Endothelial cell of umbilical vein (primary cell): ENCODE measurements at regions not wholly inside any gene's neighbourhood (a gene's known extent, or its start where the extent isn't known, plus 50 kb on each side); places are given as distances from the start of the nearest gene placed in this dataset.

Experiments used
- BruUV-seq: library from RNA; stranded (reverse); fragments of 400-500 nt; replicated peaks from 2 replicates; lab custom pipeline; 2021; lab: Mats Ljungman, UMichigan
- CTCF ChIA-PET: fragments of 300-600, 350-600 bp; sonication (Branson Sonifier 250); formaldehyde crosslinking; loops from one replicate; lab custom pipeline; 2021; ENCODE audit warnings: antibody characterized with exemption, inconsistent platforms; lab: Charles Lee
- POLR2A ChIA-PET: fragments of 300-600, 350-600 bp; sonication (Branson Sonifier 250); formaldehyde crosslinking; loops from one replicate; lab custom pipeline; 2021; ENCODE audit warnings: antibody characterized with exemption, inconsistent platforms; lab: Charles Lee
- DNase-seq: peaks from one replicate; pipeline ENCODE4 v3.0.0-alpha.2; 2011; ENCODE audit warnings: low read depth, low spot score
- FAIRE-seq: peaks from 2 replicates; lab custom pipeline; 2011; peaks lifted over from hg19 to GRCh38; lab: Jason Lieb, UNC
- H2AFZ ChIP-seq: 2 replicates; pipeline ENCODE4 v1.6.0; 2012; ENCODE audit warnings: low read depth, low read length, control low read depth, inconsistent platforms
- H3K27ac ChIP-seq: 2 replicates; pipeline ENCODE4 v1.5.1; 2011; ENCODE audit warnings: low read depth, mild to moderate bottlenecking, control low read depth, low read length, moderate library complexity; ENCODE audit not compliant: insufficient read depth
- H3K27me3 ChIP-seq, 2 experiments: 2 replicates each; pipeline versions ENCODE4 v1.6.0 to v1.6.1; 2011; ENCODE audit warnings: low read length in 2 of 2, mixed read lengths in 1 of 2; ENCODE audit not compliant: control insufficient read depth in 2 of 2, insufficient read depth in 2 of 2
- H3K36me3 ChIP-seq, 2 experiments: 2 replicates in 1 of 2; 3 replicates in 1 of 2; pipeline ENCODE4 v1.5.1; 2011; ENCODE audit warnings: low read length in 2 of 2, mild to moderate bottlenecking in 1 of 2, moderate library complexity in 1 of 2; ENCODE audit not compliant: control insufficient read depth in 2 of 2, insufficient read depth in 2 of 2; ENCODE audit errors: extremely low read depth in 1 of 2
- H3K4me1 ChIP-seq: 3 replicates; pipeline ENCODE4 v1.5.1; 2011; ENCODE audit warnings: mild to moderate bottlenecking, low read length; ENCODE audit not compliant: control insufficient read depth, insufficient read depth; ENCODE audit errors: extremely low read depth
- H3K4me2 ChIP-seq: 2 replicates; pipeline ENCODE4 v1.6.1; 2011; ENCODE audit warnings: low read length, control low read depth, mixed read lengths; ENCODE audit not compliant: insufficient read depth
- H3K4me3 ChIP-seq, 3 experiments: fragments of 200-600 bp in 1 of 3; sonication (generic), shearing (Covaris generic) in 1 of 3; replicated peaks in 1 of 3; 2 replicates each; pipeline ENCODE4 v1.5.1; 2011 to 2016; ENCODE audit warnings: control low read depth in 3 of 3, low read length in 3 of 3, mild to moderate bottlenecking in 2 of 3, inconsistent platforms in 1 of 3, low read depth in 1 of 3, moderate library complexity in 1 of 3; ENCODE audit not compliant: insufficient read depth in 1 of 3
- H3K79me2 ChIP-seq: 2 replicates; pipeline ENCODE4 v1.6.0; 2012; ENCODE audit warnings: low read length, inconsistent platforms; ENCODE audit not compliant: control insufficient read depth, insufficient read depth
- H3K9ac ChIP-seq: replicated peaks from 2 replicates; pipeline ENCODE3; 2011; ENCODE audit warnings: low read length, control low read depth; ENCODE audit not compliant: insufficient read depth; ENCODE audit errors: extremely low read depth
- H3K9me1 ChIP-seq: replicated peaks from 3 replicates; pipeline ENCODE4 v1.6.0; 2011; ENCODE audit warnings: mild to moderate bottlenecking, low read length; ENCODE audit not compliant: control insufficient read depth, insufficient read depth; ENCODE audit errors: extremely low read depth
- H3K9me3 ChIP-seq: replicated peaks from 2 replicates; pipeline ENCODE4 v1.5.1; 2012; ENCODE audit warnings: low read length, inconsistent platforms; ENCODE audit not compliant: control insufficient read depth, insufficient read depth
- H4K20me1 ChIP-seq: replicated peaks from 2 replicates; pipeline ENCODE3; 2011; ENCODE audit warnings: mild to moderate bottlenecking, low read length; ENCODE audit not compliant: control insufficient read depth, insufficient read depth; ENCODE audit errors: extremely low read depth
- EZH2 ChIP-seq: IDR thresholded peaks from 2 replicates; pipeline ENCODE4 v1.6.1; 2012; ENCODE audit warnings: borderline replicate concordance, low read depth, mild to moderate bottlenecking, moderate library complexity, low read length, inconsistent platforms; ENCODE audit not compliant: severe bottlenecking
- FOS ChIP-seq: IDR thresholded peaks from 2 replicates; pipeline ENCODE4 v1.6.1; 2011; ENCODE audit warnings: mild to moderate bottlenecking, low read length, moderate library complexity, borderline replicate concordance; ENCODE audit not compliant: insufficient read depth
- GATA2 ChIP-seq: IDR thresholded peaks from 2 replicates; pipeline ENCODE4 v1.7.0; 2011; ENCODE audit warnings: low read depth, mild to moderate bottlenecking, moderate library complexity, mixed read lengths, low read length; ENCODE audit not compliant: insufficient read length, insufficient read depth
- JUN ChIP-seq: IDR thresholded peaks from 2 replicates; pipeline ENCODE4 v1.6.1; 2011; ENCODE audit warnings: borderline replicate concordance, low read depth; ENCODE audit not compliant: insufficient read length, insufficient read depth
- MYC ChIP-seq: IDR thresholded peaks from one replicate; pipeline ENCODE4 v1.6.1; 2011; ENCODE audit warnings: mild to moderate bottlenecking, low read depth, low read length
- POLR2A ChIP-seq: IDR thresholded peaks from 2 replicates; pipeline ENCODE4 v1.6.1; 2012; ENCODE audit warnings: low read depth, mild to moderate bottlenecking, control low read depth, low read length
- POLR2AphosphoS5 ChIP-seq: IDR thresholded peaks from 2 replicates; pipeline ENCODE4 v1.6.1; 2012; ENCODE audit warnings: low read depth, mild to moderate bottlenecking, control low read depth, low read length, moderate library complexity; ENCODE audit not compliant: insufficient read depth
- dilution Hi-C: fragments of 300-500 bp; cut with MboI; formaldehyde crosslinking; loops from one replicate; pipeline ENCODE4 v1.15.0; 2019; ENCODE audit warnings: low sequenced_read_pairs; ENCODE audit not compliant: extremely low pct_ligation_motif_present
- intact Hi-C: fragments of 100-400 bp; cut with micrococcal nuclease; formaldehyde crosslinking; loops from one replicate; pipeline ENCODE4 v1.10.0; 2022
- TF ChIP-seq, protein P1 (sequence below): IDR thresholded peaks from 2 replicates; pipeline ENCODE4 v1.6.1; 2011; ENCODE audit not compliant: insufficient read depth, insufficient read length
- TF ChIP-seq, protein P2 (sequence below), 2 donors: IDR thresholded peaks; 1 replicate in 1 of 2; 2 replicates in 1 of 2; pipeline ENCODE4 v1.5.1; 2011; ENCODE audit warnings: low read length in 2 of 2, mild to moderate bottlenecking in 2 of 2, moderate library complexity in 2 of 2, control low read depth in 1 of 2, inconsistent platforms in 1 of 2, low read depth in 1 of 2; ENCODE audit not compliant: insufficient read depth in 1 of 2; ENCODE audit errors: extremely low read depth in 1 of 2

DNA sequence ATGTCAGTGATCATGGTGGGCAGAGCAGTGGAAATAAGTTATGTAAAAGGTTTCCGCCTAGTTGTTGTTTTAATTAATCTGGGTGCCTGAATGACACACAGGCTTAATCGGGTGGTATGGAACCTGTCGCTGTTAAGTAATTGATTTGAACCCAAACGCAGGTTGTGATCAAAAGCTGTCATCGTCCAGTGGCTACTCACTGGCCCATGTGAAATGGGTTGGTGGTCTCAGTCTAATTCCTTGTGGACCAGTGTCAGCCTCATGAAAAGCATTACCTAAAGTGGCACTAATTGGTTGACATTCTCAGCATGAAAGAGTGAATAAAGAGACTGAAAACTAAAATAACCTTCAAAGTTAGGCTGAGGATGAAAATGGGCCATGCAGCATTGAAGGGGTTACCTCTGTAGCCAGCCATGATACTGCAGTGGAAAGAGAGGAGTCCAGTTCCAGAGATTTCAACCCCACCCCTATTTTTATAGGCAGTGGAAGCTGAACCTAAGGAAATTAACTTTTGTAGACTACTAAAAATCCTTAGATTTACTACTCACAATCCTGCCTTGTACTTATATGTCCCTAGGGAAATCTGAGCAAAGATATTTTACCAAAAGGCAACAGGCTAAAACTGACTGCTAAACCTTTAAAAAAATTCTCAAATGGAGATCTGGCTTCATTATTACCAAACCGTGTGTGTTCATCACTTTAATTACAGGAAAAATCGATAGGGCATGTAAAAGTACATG, 251.7 kb upstream of the TENM3 start:
- peaks cover 3% of the 10 kb centered on the region for H3K9me3 ChIP-seq
- no peaks in the 10 kb centered on the region for H3K79me2 ChIP-seq
- H3K4me1 ChIP-seq: no peaks in the 10 kb centered on the region
- BruUV-seq: no TSS peak
- no peak overlapping the region for H3K4me3 ChIP-seq
- dilution Hi-C loops (no loop called here), intact Hi-C loops (no loop called here)
- H3K36me3 ChIP-seq: no peaks in the 10 kb centered on the region
- H3K27me3 ChIP-seq: no peaks in the 10 kb centered on the region
- H3K9ac ChIP-seq: no peak overlapping the region
- ChIA-PET CTCF (no interaction called here), POLR2A (no interaction called here)
- FAIRE-seq (no peak), DNase-seq (no peak)
- H4K20me1 ChIP-seq: no peaks in the 10 kb centered on the region
- no peak overlapping the region for H2AFZ ChIP-seq
- H3K27ac ChIP-seq: no peak overlapping the region
- no peak overlapping the region for H3K4me2 ChIP-seq
- no peaks in the 10 kb centered on the region for H3K9me1 ChIP-seq
- TF ChIP-seq MYC (no peak), POLR2AphosphoS5 (no peak), FOS (no peak), EZH2 (no peak), JUN (no peak), POLR2A (no peak), GATA2 (no peak)
- TF ChIP-seq, protein P1, sequence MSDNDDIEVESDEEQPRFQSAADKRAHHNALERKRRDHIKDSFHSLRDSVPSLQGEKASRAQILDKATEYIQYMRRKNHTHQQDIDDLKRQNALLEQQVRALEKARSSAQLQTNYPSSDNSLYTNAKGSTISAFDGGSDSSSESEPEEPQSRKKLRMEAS: no peak
- TF ChIP-seq, protein P2, sequence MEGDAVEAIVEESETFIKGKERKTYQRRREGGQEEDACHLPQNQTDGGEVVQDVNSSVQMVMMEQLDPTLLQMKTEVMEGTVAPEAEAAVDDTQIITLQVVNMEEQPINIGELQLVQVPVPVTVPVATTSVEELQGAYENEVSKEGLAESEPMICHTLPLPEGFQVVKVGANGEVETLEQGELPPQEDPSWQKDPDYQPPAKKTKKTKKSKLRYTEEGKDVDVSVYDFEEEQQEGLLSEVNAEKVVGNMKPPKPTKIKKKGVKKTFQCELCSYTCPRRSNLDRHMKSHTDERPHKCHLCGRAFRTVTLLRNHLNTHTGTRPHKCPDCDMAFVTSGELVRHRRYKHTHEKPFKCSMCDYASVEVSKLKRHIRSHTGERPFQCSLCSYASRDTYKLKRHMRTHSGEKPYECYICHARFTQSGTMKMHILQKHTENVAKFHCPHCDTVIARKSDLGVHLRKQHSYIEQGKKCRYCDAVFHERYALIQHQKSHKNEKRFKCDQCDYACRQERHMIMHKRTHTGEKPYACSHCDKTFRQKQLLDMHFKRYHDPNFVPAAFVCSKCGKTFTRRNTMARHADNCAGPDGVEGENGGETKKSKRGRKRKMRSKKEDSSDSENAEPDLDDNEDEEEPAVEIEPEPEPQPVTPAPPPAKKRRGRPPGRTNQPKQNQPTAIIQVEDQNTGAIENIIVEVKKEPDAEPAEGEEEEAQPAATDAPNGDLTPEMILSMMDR (IDR thresholded peaks at IDR 0.05; ENCODE audit: extremely low read depth in 1 of 2, insufficient read depth in 1 of 2, low read depth in 1 of 2, low read length in 2 of 2): no peak
